ENCODE measurements at regions not wholly inside any gene's neighbourhood (a gene's known extent, or its start where the extent isn't known, plus 50 kb on each side); places are given as distances from the start of the nearest gene placed in this dataset.

- TF ChIP-seq CTCF (conservative IDR thresholded peaks at IDR 0.05; ENCODE audit: low read depth in 2 of 2) = no peak
- no peak for TF ChIP-seq ZNF462 (CRISPR knock-in tag; IDR thresholded peaks at IDR 0.05)
Observed at GRCh38 chr10:58982470-58983239, 193.8 kb upstream of the PHYHIPL start (continued).

- H3K27me3 Mint-ChIP-seq (ENCODE audit: insufficient read depth, low read depth, poor library complexity) = peaks cover 4% of the 10 kb centered on the region
- peaks cover 6% of the 10 kb centered on the region for H3K36me3 Mint-ChIP-seq (ENCODE audit: low read depth)
- Histone ChIP-seq H3K4me1 (ENCODE audit: insufficient read depth) (peaks cover 30% of the 10 kb centered on the region), H3K79me2 (replicated peaks; ENCODE audit: insufficient read depth) (no peaks in the 10 kb centered on the region), H3K4me3 (no peak overlapping the region), H3F3A (replicated peaks; ENCODE audit: low read depth) (no peaks in the 10 kb centered on the region), H3K4me2 (no peak overlapping the region), H4K20me1 (replicated peaks; ENCODE audit: insufficient read depth) (no peaks in the 10 kb centered on the region), H3K27ac (ENCODE audit: low read depth) (no peak overlapping the region), H3K9me2 (ENCODE audit: insufficient read depth) (peaks cover 4% of the 10 kb centered on the region; the same call in 1 of the 2 replicates), H2AFZ (no peak overlapping the region), H3K36me3 (ENCODE audit: insufficient read depth) (no peaks in the 10 kb centered on the region), H3K27me3 (ENCODE audit: insufficient read depth) (no peaks in the 10 kb centered on the region)
- no peak overlapping the region for H3K4me3 Mint-ChIP-seq
- ATAC-seq (no peak), DNase-seq (ENCODE audit: low spot score) (no peak)
- H3K4me1 Mint-ChIP-seq = peaks cover 39% of the 10 kb centered on the region
- H3K9me3 Mint-ChIP-seq = peaks cover 12% of the 10 kb centered on the region
- no peak overlapping the region for H3K27ac Mint-ChIP-seq
- TF ChIP-seq REST (IDR thresholded peaks at IDR 0.05; ENCODE audit: unreplicated experiment) (no peak), CTCF (conservative IDR thresholded peaks at IDR 0.05; ENCODE audit: low read depth in 2 of 2) (no peak), CREB1 (CRISPR knock-in tag; IDR thresholded peaks at IDR 0.05; ENCODE audit: low read depth) (no peak), POLR2AphosphoS5 (IDR thresholded peaks at IDR 0.05; ENCODE audit: low read depth) (no peak), JUNB (IDR thresholded peaks at IDR 0.05; ENCODE audit: unreplicated experiment) (no peak), ZNF114 (CRISPR knock-in tag; IDR thresholded peaks at IDR 0.05) (no peak)
Observed at GRCh38 chr10:58985216-58985615, 191.2 kb upstream of the PHYHIPL start.

All from GM23338 (cell line).